ENCODE measurements at regions not wholly inside any gene's neighbourhood (a gene's known extent, or its start where the extent isn't known, plus 50 kb on each side); places are given as distances from the start of the nearest gene placed in this dataset.

DNA sequence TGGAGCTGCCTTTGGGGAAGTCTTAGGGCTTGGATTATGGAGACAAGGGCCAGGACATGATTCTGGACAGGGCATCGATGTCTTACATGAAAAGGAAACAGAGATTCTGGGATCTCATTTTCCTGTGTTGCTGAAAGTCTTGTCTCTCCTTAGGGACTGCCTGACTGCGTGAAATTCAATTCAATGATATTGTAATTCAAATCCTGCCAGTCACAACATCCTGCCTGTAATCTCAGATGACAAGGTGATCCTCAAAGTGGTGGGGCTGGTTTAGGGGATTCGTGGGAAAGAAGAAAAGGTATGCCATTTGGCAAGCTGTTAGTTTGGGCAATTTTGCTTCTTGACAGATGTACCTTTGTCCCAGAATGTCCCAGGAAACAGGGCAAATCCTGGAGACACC is 129.1 kb downstream of the KBTBD8 start:
- TF ChIP-seq CTCF (IDR thresholded peaks at IDR 0.05) (no peak), POLR2A (IDR thresholded peaks at IDR 0.05) (no peak)
